ENCODE measurements at regions not wholly inside any gene's neighbourhood (a gene's known extent, or its start where the extent isn't known, plus 50 kb on each side); places are given as distances from the start of the nearest gene placed in this dataset.

- TF ChIP-seq CTCF (IDR thresholded peaks at IDR 0.05) (no peak), EP300 (IDR thresholded peaks at IDR 0.05) (no peak)
Observed at GRCh38 chr4:94038195-94038594, 169.5 kb upstream of the SMARCAD1 start.

Measured in suprapubic skin (tissue), 3 donors.